HepG2 (cell line): ENCODE measurements at regions not wholly inside any gene's neighbourhood (a gene's known extent, or its start where the extent isn't known, plus 50 kb on each side); places are given as distances from the start of the nearest gene placed in this dataset.

Experiments
- ATAC-seq: fragments of 200-7000 bp; cut with Tn5 transposase; 3 replicates; pipeline ENCODE4 v1.9.1; 2020; ENCODE audit warnings: mild to moderate bottlenecking, moderate library complexity
- BruUV-seq: library from RNA; stranded (reverse); fragments of 400-500 nt; replicated peaks from 2 replicates; lab custom pipeline; 2021; lab: Mats Ljungman, UMichigan
- CTCF ChIA-PET: fragments of 300-600 bp; formaldehyde crosslinking; extraction: SDS; loops from one replicate; lab custom pipeline; 2021; ENCODE audit warnings: low total read pairs, inconsistent platforms, low intra/inter-chr PET ratio; lab: Yijun Ruan, JAX
- POLR2A ChIA-PET: fragments of 350-600 bp; sonication (Branson Sonifier 250); formaldehyde crosslinking; loops from one replicate; lab custom pipeline; 2020; ENCODE audit warnings: antibody characterized with exemption, inconsistent platforms; lab: Yijun Ruan, JAX
- DNase-seq: peaks from one replicate; pipeline ENCODE4 v3.0.0-alpha.2; 2015; ENCODE audit warnings: low spot score
- FAIRE-seq: peaks from 3 replicates; lab custom pipeline; 2011; peaks lifted over from hg19 to GRCh38; lab: Jason Lieb, UNC
- H2AFZ ChIP-seq: one replicate; pipeline ENCODE4 v1.6.1; 2011; ENCODE audit warnings: low read length, inconsistent platforms
- H3K27ac ChIP-seq: fragments of 300-600 bp; 3 replicates; pipeline ENCODE4 v1.8.0; 2011; ENCODE audit warnings: mixed run types, mild to moderate bottlenecking, mixed read lengths, low read length, inconsistent platforms; ENCODE audit not compliant: insufficient read depth; ENCODE audit errors: extremely low read length
- H3K27me3 ChIP-seq, 2 experiments: fragments of 200-600 bp in 1 of 2; 2 replicates in 1 of 2; 3 replicates in 1 of 2; pipeline versions ENCODE4 v1.6.0 to v1.8.0; 2011; ENCODE audit warnings: low read length in 2 of 2, mild to moderate bottlenecking in 2 of 2, moderate library complexity in 2 of 2, inconsistent platforms in 1 of 2; ENCODE audit not compliant: insufficient read depth in 2 of 2, control insufficient read depth in 1 of 2
- H3K36me3 ChIP-seq, 2 experiments: fragments of 200-600 bp in 1 of 2; replicated peaks in 1 of 2; 2 replicates in 1 of 2; 3 replicates in 1 of 2; pipeline versions ENCODE4 v1.5.1 to v1.8.0; 2011; ENCODE audit warnings: low read length in 2 of 2, inconsistent platforms in 1 of 2; ENCODE audit not compliant: insufficient read depth in 2 of 2, control insufficient read depth in 1 of 2
- H3K4me1 ChIP-seq: 2 replicates; pipeline ENCODE4 v1.5.1; 2012; ENCODE audit warnings: low read length, inconsistent platforms; ENCODE audit not compliant: insufficient read depth
- H3K4me2 ChIP-seq: 2 replicates; pipeline ENCODE4 v1.6.0; 2011; ENCODE audit warnings: low read depth, low read length, inconsistent platforms
- H3K4me3 ChIP-seq, 3 experiments: fragments of 200-600 bp in 1 of 3; sonication (generic), shearing (Covaris generic) in 1 of 3; replicated peaks in 1 of 3; 2 replicates each; pipeline ENCODE4 v1.5.1; 2011 to 2016; ENCODE audit warnings: low read length in 3 of 3, inconsistent platforms in 2 of 3, low read depth in 2 of 3, mild to moderate bottlenecking in 2 of 3, control low read depth in 1 of 3, mixed read lengths in 1 of 3; ENCODE audit not compliant: insufficient read depth in 1 of 3
- H3K79me2 ChIP-seq: one replicate; pipeline ENCODE4 v1.6.1; 2011; ENCODE audit warnings: low read length, inconsistent platforms; ENCODE audit not compliant: insufficient read depth
- H3K9ac ChIP-seq: 2 replicates; pipeline ENCODE4 v1.6.0; 2011; ENCODE audit warnings: mild to moderate bottlenecking, low read depth, low read length, inconsistent platforms; ENCODE audit not compliant: insufficient read depth
- H3K9me3 ChIP-seq: 2 replicates; pipeline ENCODE4 v1.5.1; 2012; ENCODE audit warnings: mild to moderate bottlenecking, low read length
- H4K20me1 ChIP-seq: 2 replicates; pipeline ENCODE4 v1.6.0; 2011; ENCODE audit warnings: inconsistent platforms, mild to moderate bottlenecking, low read length, moderate library complexity; ENCODE audit not compliant: insufficient read depth
- ATF7-NPFF ChIP-seq: sonication (generic); formaldehyde crosslinking; IDR thresholded peaks from 2 replicates; pipeline ENCODE4 v1.8.1; 2023; ENCODE audit warnings: mild to moderate bottlenecking, low read depth, missing genetic modification reagents, moderate library complexity
- CENPT ChIP-seq: sonication (generic); formaldehyde crosslinking; IDR thresholded peaks from 2 replicates; pipeline ENCODE4 v1.8.0; 2022; ENCODE audit warnings: low read depth, mild to moderate bottlenecking, moderate library complexity, missing genetic modification reagents
- GLI4 ChIP-seq: sonication (generic); formaldehyde crosslinking; IDR thresholded peaks from 2 replicates; pipeline ENCODE4 v1.5.1; 2020; ENCODE audit warnings: missing genetic modification reagents, mild to moderate bottlenecking, moderate library complexity, borderline replicate concordance
- KDM5B ChIP-seq: sonication (generic); formaldehyde crosslinking; IDR thresholded peaks from 2 replicates; pipeline ENCODE4 v1.4.0; 2020; ENCODE audit warnings: missing genetic modification reagents, mild to moderate bottlenecking, borderline replicate concordance
- KLF12 ChIP-seq: sonication (generic); formaldehyde crosslinking; IDR thresholded peaks from 2 replicates; pipeline ENCODE4 v1.4.0; 2020; ENCODE audit warnings: missing genetic modification reagents, borderline replicate concordance
- MED13 ChIP-seq: sonication (generic); formaldehyde crosslinking; IDR thresholded peaks from 2 replicates; pipeline ENCODE4 v1.5.0; 2020; ENCODE audit warnings: missing genetic modification reagents
- MIER2 ChIP-seq: IDR thresholded peaks from 2 replicates; pipeline ENCODE4 v1.6.1; 2016; ENCODE audit warnings: missing biosample characterization, missing genetic modification reagents
- MTF2 ChIP-seq: sonication (generic); formaldehyde crosslinking; IDR thresholded peaks from 2 replicates; pipeline ENCODE4 v1.5.0; 2020; ENCODE audit warnings: missing genetic modification reagents, borderline replicate concordance
- RBAK ChIP-seq: sonication (generic); formaldehyde crosslinking; IDR thresholded peaks from 2 replicates; pipeline ENCODE4 v1.5.1; 2020; ENCODE audit warnings: mild to moderate bottlenecking, missing genetic modification reagents
- XRCC5 ChIP-seq: fragments of 200-400 bp; formaldehyde crosslinking; optimal IDR thresholded peaks from 2 replicates; pipeline ENCODE3; 2017; ENCODE audit warnings: mild to moderate bottlenecking, low read length
- ZBTB3 ChIP-seq: sonication (generic); formaldehyde crosslinking; IDR thresholded peaks from 2 replicates; pipeline ENCODE4 v1.4.0; 2020; ENCODE audit warnings: low read depth, mild to moderate bottlenecking, moderate library complexity, missing genetic modification reagents, borderline replicate concordance
- ZC3H4 ChIP-seq: sonication (generic); formaldehyde crosslinking; IDR thresholded peaks from 2 replicates; pipeline ENCODE4 v1.4.0; 2020; ENCODE audit warnings: missing genetic modification reagents, borderline replicate concordance
- ZNF235 ChIP-seq: sonication (generic); formaldehyde crosslinking; IDR thresholded peaks from 2 replicates; pipeline ENCODE4 v1.8.1; 2023; ENCODE audit warnings: mild to moderate bottlenecking, missing genetic modification reagents, borderline replicate concordance
- ZNF33A ChIP-seq: sonication (generic); formaldehyde crosslinking; IDR thresholded peaks from 2 replicates; pipeline ENCODE4 v1.5.1; 2020; ENCODE audit warnings: missing genetic modification reagents, mild to moderate bottlenecking, moderate library complexity, borderline replicate concordance
- ZNF383 ChIP-seq: sonication (generic); formaldehyde crosslinking; IDR thresholded peaks from 2 replicates; pipeline ENCODE4 v1.4.0; 2020; ENCODE audit warnings: missing genetic modification reagents, mild to moderate bottlenecking, borderline replicate concordance
- WGBS: methylation state at CpG from one replicate; pipeline ENCODE4 v1.1.6; 2017; ENCODE audit warnings: low lambda C conversion rate; 5-methylcytosine and 5-hydroxymethylcytosine counted together
- in situ Hi-C: cut with HindIII; loops from 2 replicates; pipeline ENCODE4 v1.10.0; 2017; ENCODE audit warnings: low pct_unique_long_range_greater_than_20kb; ENCODE audit not compliant: extremely low pct_ligation_motif_present
- intact Hi-C: fragments of 100-400 bp; cut with micrococcal nuclease; formaldehyde crosslinking; loops from one replicate; pipeline ENCODE4 v1.10.0; 2022; ENCODE audit not compliant: unreplicated experiment
- TF ChIP-seq, protein P1 (sequence below): sonication (generic); formaldehyde crosslinking; IDR thresholded peaks from 2 replicates; pipeline ENCODE4 v1.4.0; 2020; ENCODE audit warnings: missing genetic modification reagents, borderline replicate concordance
- TF ChIP-seq, protein P2 (sequence below): IDR thresholded peaks from 2 replicates; pipeline ENCODE4 v1.6.1; 2016; ENCODE audit warnings: missing genetic modification reagents, missing compliant biosample characterization
- TF ChIP-seq, protein P3 (sequence below), 2 experiments: IDR thresholded peaks; 2 replicates each; pipeline ENCODE4 v1.6.1; 2011 to 2012; ENCODE audit warnings: low read length in 2 of 2, borderline replicate concordance in 1 of 2, low read depth in 1 of 2, mild to moderate bottlenecking in 1 of 2, moderate library complexity in 1 of 2

DNA sequence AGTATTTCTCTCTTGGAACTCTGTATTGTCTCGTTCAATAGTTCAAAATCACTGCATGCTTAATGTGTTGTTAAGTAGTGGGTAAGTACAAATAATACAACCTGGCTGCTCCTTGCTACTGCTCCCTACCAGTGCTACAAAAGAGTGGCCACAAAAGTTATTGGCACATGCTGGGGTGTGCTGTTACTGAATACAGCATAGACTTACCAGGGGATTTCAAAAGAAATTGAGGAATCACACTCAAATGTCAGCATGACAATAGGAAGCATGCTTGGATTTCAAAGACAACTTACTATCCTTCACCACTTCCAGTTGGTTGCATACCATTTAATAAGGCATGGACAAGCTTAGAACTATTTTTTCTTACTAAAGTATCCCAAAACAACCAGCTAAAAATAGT lies 1041.3 kb upstream of the SPRY2 start (continued):
- TF ChIP-seq, protein P1, sequence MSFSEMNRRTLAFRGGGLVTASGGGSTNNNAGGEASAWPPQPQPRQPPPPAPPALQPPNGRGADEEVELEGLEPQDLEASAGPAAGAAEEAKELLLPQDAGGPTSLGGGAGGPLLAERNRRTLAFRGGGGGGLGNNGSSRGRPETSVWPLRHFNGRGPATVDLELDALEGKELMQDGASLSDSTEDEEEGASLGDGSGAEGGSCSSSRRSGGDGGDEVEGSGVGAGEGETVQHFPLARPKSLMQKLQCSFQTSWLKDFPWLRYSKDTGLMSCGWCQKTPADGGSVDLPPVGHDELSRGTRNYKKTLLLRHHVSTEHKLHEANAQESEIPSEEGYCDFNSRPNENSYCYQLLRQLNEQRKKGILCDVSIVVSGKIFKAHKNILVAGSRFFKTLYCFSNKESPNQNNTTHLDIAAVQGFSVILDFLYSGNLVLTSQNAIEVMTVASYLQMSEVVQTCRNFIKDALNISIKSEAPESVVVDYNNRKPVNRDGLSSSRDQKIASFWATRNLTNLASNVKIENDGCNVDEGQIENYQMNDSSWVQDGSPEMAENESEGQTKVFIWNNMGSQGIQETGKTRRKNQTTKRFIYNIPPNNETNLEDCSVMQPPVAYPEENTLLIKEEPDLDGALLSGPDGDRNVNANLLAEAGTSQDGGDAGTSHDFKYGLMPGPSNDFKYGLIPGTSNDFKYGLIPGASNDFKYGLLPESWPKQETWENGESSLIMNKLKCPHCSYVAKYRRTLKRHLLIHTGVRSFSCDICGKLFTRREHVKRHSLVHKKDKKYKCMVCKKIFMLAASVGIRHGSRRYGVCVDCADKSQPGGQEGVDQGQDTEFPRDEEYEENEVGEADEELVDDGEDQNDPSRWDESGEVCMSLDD, result no peak
- no peak for TF ChIP-seq ZBTB3 (CRISPR knock-in tag)
- TF ChIP-seq, all 625 proteins: peak for 0

DNA sequence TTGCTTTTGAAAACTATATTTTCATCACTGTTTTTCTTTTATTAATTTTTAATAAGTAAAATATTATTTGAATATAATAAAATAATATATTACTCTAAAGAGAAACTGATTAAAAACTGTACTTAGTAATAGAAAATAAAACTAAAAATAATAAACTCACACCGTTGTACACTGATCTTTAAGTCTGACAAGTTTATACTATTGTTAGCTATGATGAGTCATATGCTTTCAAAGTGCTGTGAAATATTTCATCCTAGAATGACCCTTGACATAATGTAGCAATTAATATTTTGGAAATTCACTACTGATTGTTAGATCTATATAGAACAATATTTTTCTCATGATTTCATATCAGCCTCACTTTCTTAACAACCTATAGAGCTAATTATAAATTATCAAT lies 1040.6 kb upstream of the SPRY2 start:
- H3K36me3 ChIP-seq, result no peaks in the 10 kb centered on the region
- CTCF ChIA-PET, result no interaction called here
- 2% methylated on average over 1 of the region's 1 CpG for WGBS
- TF ChIP-seq XRCC5 (no peak), KDM5B (CRISPR knock-in tag) (no peak), ZNF33A (CRISPR knock-in tag) (no peak), ZC3H4 (CRISPR knock-in tag) (no peak), MIER2 (CRISPR knock-in tag) (no peak), ATF7-NPFF (no peak), MTF2 (CRISPR knock-in tag) (no peak), CENPT (no peak), KLF12 (no peak), ZNF383 (CRISPR knock-in tag) (no peak), RBAK (CRISPR knock-in tag) (no peak), GLI4 (no peak), MED13 (no peak), ZNF235 (CRISPR knock-in tag) (no peak)
- TF ChIP-seq, protein P2, sequence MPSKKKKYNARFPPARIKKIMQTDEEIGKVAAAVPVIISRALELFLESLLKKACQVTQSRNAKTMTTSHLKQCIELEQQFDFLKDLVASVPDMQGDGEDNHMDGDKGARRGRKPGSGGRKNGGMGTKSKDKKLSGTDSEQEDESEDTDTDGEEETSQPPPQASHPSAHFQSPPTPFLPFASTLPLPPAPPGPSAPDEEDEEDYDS, result no peak
- TF ChIP-seq, protein P3, sequence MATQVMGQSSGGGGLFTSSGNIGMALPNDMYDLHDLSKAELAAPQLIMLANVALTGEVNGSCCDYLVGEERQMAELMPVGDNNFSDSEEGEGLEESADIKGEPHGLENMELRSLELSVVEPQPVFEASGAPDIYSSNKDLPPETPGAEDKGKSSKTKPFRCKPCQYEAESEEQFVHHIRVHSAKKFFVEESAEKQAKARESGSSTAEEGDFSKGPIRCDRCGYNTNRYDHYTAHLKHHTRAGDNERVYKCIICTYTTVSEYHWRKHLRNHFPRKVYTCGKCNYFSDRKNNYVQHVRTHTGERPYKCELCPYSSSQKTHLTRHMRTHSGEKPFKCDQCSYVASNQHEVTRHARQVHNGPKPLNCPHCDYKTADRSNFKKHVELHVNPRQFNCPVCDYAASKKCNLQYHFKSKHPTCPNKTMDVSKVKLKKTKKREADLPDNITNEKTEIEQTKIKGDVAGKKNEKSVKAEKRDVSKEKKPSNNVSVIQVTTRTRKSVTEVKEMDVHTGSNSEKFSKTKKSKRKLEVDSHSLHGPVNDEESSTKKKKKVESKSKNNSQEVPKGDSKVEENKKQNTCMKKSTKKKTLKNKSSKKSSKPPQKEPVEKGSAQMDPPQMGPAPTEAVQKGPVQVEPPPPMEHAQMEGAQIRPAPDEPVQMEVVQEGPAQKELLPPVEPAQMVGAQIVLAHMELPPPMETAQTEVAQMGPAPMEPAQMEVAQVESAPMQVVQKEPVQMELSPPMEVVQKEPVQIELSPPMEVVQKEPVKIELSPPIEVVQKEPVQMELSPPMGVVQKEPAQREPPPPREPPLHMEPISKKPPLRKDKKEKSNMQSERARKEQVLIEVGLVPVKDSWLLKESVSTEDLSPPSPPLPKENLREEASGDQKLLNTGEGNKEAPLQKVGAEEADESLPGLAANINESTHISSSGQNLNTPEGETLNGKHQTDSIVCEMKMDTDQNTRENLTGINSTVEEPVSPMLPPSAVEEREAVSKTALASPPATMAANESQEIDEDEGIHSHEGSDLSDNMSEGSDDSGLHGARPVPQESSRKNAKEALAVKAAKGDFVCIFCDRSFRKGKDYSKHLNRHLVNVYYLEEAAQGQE (IDR thresholded peaks at IDR 0.05; ENCODE audit: borderline replicate concordance in 1 of 2, low read depth in 1 of 2, low read length in 2 of 2), result no peak

More for the DNA sequence above, 1040.6 kb upstream of the SPRY2 start:
- Histone ChIP-seq H3K9ac (no peak overlapping the region), H3K9me3 (no peaks in the 10 kb centered on the region), H3K4me2 (no peak overlapping the region), H4K20me1 (no peaks in the 10 kb centered on the region), H3K4me1 (no peaks in the 10 kb centered on the region), H3K79me2 (no peaks in the 10 kb centered on the region), H3K27ac (no peak overlapping the region), H3K27me3 (no peaks in the 10 kb centered on the region), H3K4me3 (no peak overlapping the region), H2AFZ (no peak overlapping the region)
- POLR2A ChIA-PET, result no interaction called here
- intact Hi-C loops (no loop called here), in situ Hi-C loops (no loop called here)
- ATAC-seq (no peak), DNase-seq (no peak), FAIRE-seq (no peak)
- no TSS peak for BruUV-seq
